ENCODE measurements at regions not wholly inside any gene's neighbourhood (a gene's known extent, or its start where the extent isn't known, plus 50 kb on each side); places are given as distances from the start of the nearest gene placed in this dataset.

DNA sequence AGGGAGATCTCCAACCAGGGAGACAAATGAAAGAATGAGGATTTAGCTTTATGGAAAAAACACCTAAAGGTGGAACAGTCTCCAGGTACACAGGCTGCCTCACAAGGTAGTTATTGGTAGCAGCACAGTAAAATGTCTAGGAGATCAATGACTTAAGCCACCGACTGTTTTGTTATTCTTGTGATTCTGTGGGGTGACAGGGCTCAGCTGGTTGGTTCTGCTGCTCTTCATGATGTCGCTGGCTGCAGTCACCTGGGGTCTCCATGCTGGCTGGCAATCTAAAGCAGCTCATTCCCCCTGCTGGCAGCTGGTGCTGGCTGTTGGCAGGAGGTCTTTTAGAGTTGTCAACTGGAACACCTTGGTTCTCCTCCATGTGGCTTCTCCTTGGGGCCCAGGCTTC lies 69.2 kb downstream of the FOXL1 start:
- TF ChIP-seq, protein P1, sequence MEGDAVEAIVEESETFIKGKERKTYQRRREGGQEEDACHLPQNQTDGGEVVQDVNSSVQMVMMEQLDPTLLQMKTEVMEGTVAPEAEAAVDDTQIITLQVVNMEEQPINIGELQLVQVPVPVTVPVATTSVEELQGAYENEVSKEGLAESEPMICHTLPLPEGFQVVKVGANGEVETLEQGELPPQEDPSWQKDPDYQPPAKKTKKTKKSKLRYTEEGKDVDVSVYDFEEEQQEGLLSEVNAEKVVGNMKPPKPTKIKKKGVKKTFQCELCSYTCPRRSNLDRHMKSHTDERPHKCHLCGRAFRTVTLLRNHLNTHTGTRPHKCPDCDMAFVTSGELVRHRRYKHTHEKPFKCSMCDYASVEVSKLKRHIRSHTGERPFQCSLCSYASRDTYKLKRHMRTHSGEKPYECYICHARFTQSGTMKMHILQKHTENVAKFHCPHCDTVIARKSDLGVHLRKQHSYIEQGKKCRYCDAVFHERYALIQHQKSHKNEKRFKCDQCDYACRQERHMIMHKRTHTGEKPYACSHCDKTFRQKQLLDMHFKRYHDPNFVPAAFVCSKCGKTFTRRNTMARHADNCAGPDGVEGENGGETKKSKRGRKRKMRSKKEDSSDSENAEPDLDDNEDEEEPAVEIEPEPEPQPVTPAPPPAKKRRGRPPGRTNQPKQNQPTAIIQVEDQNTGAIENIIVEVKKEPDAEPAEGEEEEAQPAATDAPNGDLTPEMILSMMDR (conservative IDR thresholded peaks at IDR 0.05; ENCODE audit: low read length), result no peak
- TF ChIP-seq EZH2phosphoT487 (IDR thresholded peaks at IDR 0.05; ENCODE audit: borderline replicate concordance, low read depth, low read length), result no peak

Data from OCI-LY7 (cell line).